Kidney epithelial cell (primary cell): ENCODE measurements at regions not wholly inside any gene's neighbourhood (a gene's known extent, or its start where the extent isn't known, plus 50 kb on each side); places are given as distances from the start of the nearest gene placed in this dataset.
A peak's percentile ranks its signal among the peaks of the same experiment; 100 is the strongest.

Experiments
- DNase-seq: peaks from one replicate; pipeline ENCODE4 v3.0.0-alpha.2; 2010; ENCODE audit warnings: low read depth
- H3K27me3 ChIP-seq: 2 replicates; pipeline ENCODE4 v1.6.0; 2011; ENCODE audit warnings: low read length; ENCODE audit not compliant: control insufficient read depth, insufficient read depth
- H3K36me3 ChIP-seq: 2 replicates; pipeline ENCODE4 v1.5.1; 2011; ENCODE audit warnings: low read length; ENCODE audit not compliant: control insufficient read depth, insufficient read depth
- H3K4me3 ChIP-seq: 2 replicates; pipeline ENCODE4 v1.5.1; 2011; ENCODE audit warnings: low read depth, mild to moderate bottlenecking, control low read depth, low read length
- CTCF ChIP-seq: IDR thresholded peaks from 2 replicates; pipeline ENCODE4 v1.5.1; 2011; ENCODE audit warnings: mild to moderate bottlenecking, moderate library complexity, low read length, control low read depth, inconsistent platforms; ENCODE audit not compliant: insufficient read depth, poor library complexity, severe bottlenecking

- no peak for DNase-seq
- H3K27me3 ChIP-seq = no peaks in the 10 kb centered on the region
- no peak for TF ChIP-seq CTCF
These were observed 78.6 kb upstream of the DYNC1I1 start for GRCh38 chr7:95693551-95694333.

GRCh38 chr7:95691464-95691863, 80.9 kb upstream of the DYNC1I1 start:
- no peak for DNase-seq
- H3K27me3 ChIP-seq = no peaks in the 10 kb centered on the region
- no peaks in the 10 kb centered on the region for H3K36me3 ChIP-seq
- no peak for TF ChIP-seq CTCF
- H3K4me3 ChIP-seq = no peak overlapping the region

More at GRCh38 chr7:95693551-95694333, 78.6 kb upstream of the DYNC1I1 start:
- no peaks in the 10 kb centered on the region for H3K36me3 ChIP-seq
- no peak overlapping the region for H3K4me3 ChIP-seq

- no peaks in the 10 kb centered on the region for H3K27me3 ChIP-seq
- H3K36me3 ChIP-seq = no peaks in the 10 kb centered on the region
- peak; percentile 61 for TF ChIP-seq CTCF
- no peak overlapping the region for H3K4me3 ChIP-seq
- no peak for DNase-seq
These were observed 81.9 kb upstream of the DYNC1I1 start for GRCh38 chr7:95690367-95690947.

- H3K27me3 ChIP-seq = no peaks in the 10 kb centered on the region
- H3K36me3 ChIP-seq = no peaks in the 10 kb centered on the region
- no peak overlapping the region for H3K4me3 ChIP-seq
- TF ChIP-seq CTCF = no peak
- DNase-seq = no peak
These were observed 83.3 kb upstream of the DYNC1I1 start for GRCh38 chr7:95688931-95689495.

GRCh38 chr7:95687759-95688343, 84.5 kb upstream of the DYNC1I1 start:
- Histone ChIP-seq H3K36me3 (no peaks in the 10 kb centered on the region), H3K4me3 (no peak overlapping the region), H3K27me3 (no peaks in the 10 kb centered on the region)
- no peak for DNase-seq
- peak; percentile 36 for TF ChIP-seq CTCF
